PFSK-1 (cell line): ENCODE measurements at regions not wholly inside any gene's neighbourhood (a gene's known extent, or its start where the extent isn't known, plus 50 kb on each side); places are given as distances from the start of the nearest gene placed in this dataset.

Source experiments
- POLR2AphosphoS5 ChIP-seq: IDR thresholded peaks from 2 replicates; pipeline ENCODE4 v1.6.1; 2012; ENCODE audit warnings: low read depth, mild to moderate bottlenecking, control low read depth, low read length, moderate library complexity
- SIN3A ChIP-seq: IDR thresholded peaks from 2 replicates; pipeline ENCODE4 v1.6.1; 2012; ENCODE audit warnings: mild to moderate bottlenecking, low read length, moderate library complexity, borderline replicate concordance; ENCODE audit not compliant: insufficient read depth
- TAF1 ChIP-seq: IDR thresholded peaks from 2 replicates; pipeline ENCODE4 v1.6.1; 2012; ENCODE audit warnings: low read length, control low read depth, borderline replicate concordance; ENCODE audit not compliant: insufficient read depth
- TF ChIP-seq, protein P1 (sequence below), 2 experiments: IDR thresholded peaks; 2 replicates each; pipeline versions ENCODE4 v1.6.1 to v1.8.0; 2011 to 2012; ENCODE audit warnings: low read depth in 2 of 2, low read length in 2 of 2, control low read depth in 1 of 2, inconsistent platforms in 1 of 2, mild to moderate bottlenecking in 1 of 2, moderate library complexity in 1 of 2; ENCODE audit not compliant: insufficient read depth in 1 of 2

DNA sequence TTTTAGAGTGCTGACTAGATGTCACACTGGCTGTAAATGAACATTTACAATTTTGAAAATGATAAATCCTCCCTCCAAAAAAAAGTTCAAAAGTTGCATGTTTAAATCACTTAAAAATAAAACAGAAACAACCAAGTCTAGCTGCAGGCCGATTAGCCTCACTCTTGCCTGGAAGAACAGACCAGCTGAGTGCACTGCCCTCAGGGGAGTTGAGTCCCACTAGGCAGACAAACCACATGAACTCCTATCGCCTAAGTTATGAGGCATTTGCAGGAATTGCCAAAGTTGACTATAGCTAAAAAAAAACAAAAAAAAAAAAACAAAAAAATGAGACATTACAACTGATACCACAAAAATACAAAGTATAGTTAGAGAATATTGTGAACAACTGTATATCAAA is 510.0 kb downstream of the ANKRD7 start:
- TF ChIP-seq POLR2AphosphoS5: no peak
- TF ChIP-seq, protein P1, sequence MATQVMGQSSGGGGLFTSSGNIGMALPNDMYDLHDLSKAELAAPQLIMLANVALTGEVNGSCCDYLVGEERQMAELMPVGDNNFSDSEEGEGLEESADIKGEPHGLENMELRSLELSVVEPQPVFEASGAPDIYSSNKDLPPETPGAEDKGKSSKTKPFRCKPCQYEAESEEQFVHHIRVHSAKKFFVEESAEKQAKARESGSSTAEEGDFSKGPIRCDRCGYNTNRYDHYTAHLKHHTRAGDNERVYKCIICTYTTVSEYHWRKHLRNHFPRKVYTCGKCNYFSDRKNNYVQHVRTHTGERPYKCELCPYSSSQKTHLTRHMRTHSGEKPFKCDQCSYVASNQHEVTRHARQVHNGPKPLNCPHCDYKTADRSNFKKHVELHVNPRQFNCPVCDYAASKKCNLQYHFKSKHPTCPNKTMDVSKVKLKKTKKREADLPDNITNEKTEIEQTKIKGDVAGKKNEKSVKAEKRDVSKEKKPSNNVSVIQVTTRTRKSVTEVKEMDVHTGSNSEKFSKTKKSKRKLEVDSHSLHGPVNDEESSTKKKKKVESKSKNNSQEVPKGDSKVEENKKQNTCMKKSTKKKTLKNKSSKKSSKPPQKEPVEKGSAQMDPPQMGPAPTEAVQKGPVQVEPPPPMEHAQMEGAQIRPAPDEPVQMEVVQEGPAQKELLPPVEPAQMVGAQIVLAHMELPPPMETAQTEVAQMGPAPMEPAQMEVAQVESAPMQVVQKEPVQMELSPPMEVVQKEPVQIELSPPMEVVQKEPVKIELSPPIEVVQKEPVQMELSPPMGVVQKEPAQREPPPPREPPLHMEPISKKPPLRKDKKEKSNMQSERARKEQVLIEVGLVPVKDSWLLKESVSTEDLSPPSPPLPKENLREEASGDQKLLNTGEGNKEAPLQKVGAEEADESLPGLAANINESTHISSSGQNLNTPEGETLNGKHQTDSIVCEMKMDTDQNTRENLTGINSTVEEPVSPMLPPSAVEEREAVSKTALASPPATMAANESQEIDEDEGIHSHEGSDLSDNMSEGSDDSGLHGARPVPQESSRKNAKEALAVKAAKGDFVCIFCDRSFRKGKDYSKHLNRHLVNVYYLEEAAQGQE (IDR thresholded peaks at IDR 0.05; ENCODE audit: insufficient read depth in 1 of 2, low read depth in 2 of 2, low read length in 2 of 2): no peak
- no peak for TF ChIP-seq TAF1
- no peak for TF ChIP-seq SIN3A
